ENCODE measurements at regions not wholly inside any gene's neighbourhood (a gene's known extent, or its start where the extent isn't known, plus 50 kb on each side); places are given as distances from the start of the nearest gene placed in this dataset.

GRCh38 chr18:29737190-29737589 is 1305.4 kb downstream of the DSC3 start:
- TF ChIP-seq CTCF (conservative IDR thresholded peaks at IDR 0.05 in 1 of 2, IDR thresholded peaks at IDR 0.05 in 1 of 2; ENCODE audit: extremely low read depth in 1 of 2, insufficient read depth in 1 of 2, low read depth in 1 of 2, low read length in 2 of 2) (no peak), EZH2 (IDR thresholded peaks at IDR 0.05; ENCODE audit: borderline replicate concordance, low read length) (no peak)

Data from mammary epithelial cell (primary cell).